Ascending aorta (tissue), 2 donors: ENCODE measurements at regions not wholly inside any gene's neighbourhood (a gene's known extent, or its start where the extent isn't known, plus 50 kb on each side); places are given as distances from the start of the nearest gene placed in this dataset.

Experiments
- DNase-seq, 2 donors: peaks; one replicate each; pipeline ENCODE4 v3.0.0-alpha.2; 2019; ENCODE audit warnings: low spot score in 2 of 2
- H3K27ac ChIP-seq, 2 donors: fragments of 200-600 bp; sonication (generic); one replicate each; pipeline ENCODE4 v1.5.1; 2016 to 2017; ENCODE audit warnings: mild to moderate bottlenecking in 1 of 2
- H3K27me3 ChIP-seq: fragments of 200-600 bp; sonication (generic); one replicate; pipeline ENCODE4 v1.5.1; 2017
- H3K36me3 ChIP-seq, 2 donors: fragments of 200-600 bp; sonication (generic); one replicate each; pipeline ENCODE4 v1.5.1; 2016
- H3K4me1 ChIP-seq, 2 donors: fragments of 200-600 bp; sonication (generic); one replicate each; pipeline ENCODE4 v1.5.1; 2016 to 2017; ENCODE audit warnings: mild to moderate bottlenecking in 1 of 2
- H3K4me3 ChIP-seq, 2 donors: fragments of 200-600 bp; sonication (generic); one replicate each; pipeline ENCODE4 v1.5.1; 2016 to 2017; ENCODE audit warnings: mild to moderate bottlenecking in 1 of 2
- H3K9me3 ChIP-seq, 2 donors: fragments of 200-600 bp; sonication (generic); one replicate each; pipeline ENCODE4 v1.5.1; 2016
- CTCF ChIP-seq, 3 experiments: fragments of 200-600 bp in 2 of 3; fragments of 450-650 bp in 1 of 3; sonication (generic) in 2 of 3; IDR thresholded peaks; one replicate each; pipeline ENCODE4 v1.5.1; 2016 to 2019; ENCODE audit warnings: antibody characterized with exemption in 3 of 3, mild to moderate bottlenecking in 1 of 3, moderate library complexity in 1 of 3
- intact Hi-C: fragments of 100-400 bp; cut with DNase I; formaldehyde crosslinking; loops from one replicate; pipeline ENCODE4 v1.15.1; 2023

GRCh38 chr4:24643774-24644520 lies 59.6 kb upstream of the DHX15 start:
- intact Hi-C loops, result no loop called here
- no peaks in the 10 kb centered on the region for H3K36me3 ChIP-seq
- H3K4me3 ChIP-seq, result no peak overlapping the region
- TF ChIP-seq CTCF (IDR thresholded peaks at IDR 0.05), result no peak
- H3K9me3 ChIP-seq, result no peaks in the 10 kb centered on the region
- no peak for DNase-seq
- peaks cover 0 to 6% of the 10 kb centered on the region in 2 donors for H3K4me1 ChIP-seq
- no peaks in the 10 kb centered on the region for H3K27me3 ChIP-seq
- no peak overlapping the region for H3K27ac ChIP-seq

- DNase-seq, result no peak
- intact Hi-C loops, result no loop called here
- no peaks in the 10 kb centered on the region for H3K9me3 ChIP-seq
- H3K4me3 ChIP-seq, result no peak overlapping the region
- no peak overlapping the region for H3K27ac ChIP-seq
- no peak for TF ChIP-seq CTCF (IDR thresholded peaks at IDR 0.05)
- H3K4me1 ChIP-seq, result peaks cover 0 to 6% of the 10 kb centered on the region in 2 donors
- no peaks in the 10 kb centered on the region for H3K27me3 ChIP-seq
- no peaks in the 10 kb centered on the region for H3K36me3 ChIP-seq
Measured at GRCh38 chr4:24644983-24645764, 60.8 kb upstream of the DHX15 start.

GRCh38 chr4:24645765-24646550 lies 61.6 kb upstream of the DHX15 start:
- Histone ChIP-seq H3K36me3 (no peaks in the 10 kb centered on the region), H3K27me3 (no peaks in the 10 kb centered on the region), H3K4me3 (no peak overlapping the region), H3K9me3 (no peaks in the 10 kb centered on the region), H3K27ac (no peak overlapping the region), H3K4me1 (peaks cover 0 to 6% of the 10 kb centered on the region in 2 donors)
- intact Hi-C loops, result no loop called here
- no peak for TF ChIP-seq CTCF (IDR thresholded peaks at IDR 0.05)
- no peak for DNase-seq

GRCh38 chr4:24646798-24647460 lies 62.6 kb upstream of the DHX15 start:
- intact Hi-C loops, result no loop called here
- no peaks in the 10 kb centered on the region for H3K27me3 ChIP-seq
- DNase-seq, result no peak
- H3K9me3 ChIP-seq, result no peaks in the 10 kb centered on the region
- TF ChIP-seq CTCF (IDR thresholded peaks at IDR 0.05), result no peak
- no peak overlapping the region for H3K27ac ChIP-seq
- H3K36me3 ChIP-seq, result no peaks in the 10 kb centered on the region
- H3K4me1 ChIP-seq, result peaks cover 0 to 6% of the 10 kb centered on the region in 2 donors
- H3K4me3 ChIP-seq, result no peak overlapping the region
